DOHH2 (cell line): ENCODE measurements at regions not wholly inside any gene's neighbourhood (a gene's known extent, or its start where the extent isn't known, plus 50 kb on each side); places are given as distances from the start of the nearest gene placed in this dataset.

Experiments used
- H3F3A ChIP-seq: fragments of 200-600 bp; sonication (generic), shearing (Covaris generic); 2 replicates; pipeline ENCODE4 v1.6.0; 2016; ENCODE audit warnings: antibody characterized with exemption, mild to moderate bottlenecking; ENCODE audit not compliant: control insufficient read depth, insufficient read depth
- H3K27ac ChIP-seq: fragments of 200-600 bp; sonication (generic); 2 replicates; pipeline ENCODE4 v1.5.1; 2014; ENCODE audit warnings: low read depth, mild to moderate bottlenecking, low read length, moderate library complexity
- H3K27me3 ChIP-seq: fragments of 200-600 bp; sonication (generic); 2 replicates; pipeline ENCODE4 v1.6.1; 2014; ENCODE audit warnings: mild to moderate bottlenecking, low read length, mixed read lengths; ENCODE audit not compliant: control insufficient read depth
- H3K36me3 ChIP-seq: fragments of 200-600 bp; sonication (generic); 2 replicates; pipeline ENCODE4 v1.6.1; 2014; ENCODE audit warnings: mild to moderate bottlenecking, low read length, moderate library complexity, mixed read lengths; ENCODE audit not compliant: control insufficient read depth
- H3K4me1 ChIP-seq: fragments of 200-600 bp; sonication (generic); 2 replicates; pipeline ENCODE4 v1.6.1; 2014; ENCODE audit warnings: mild to moderate bottlenecking, low read length, mixed read lengths; ENCODE audit not compliant: control insufficient read depth
- H3K4me2 ChIP-seq: fragments of 200-600 bp; sonication (generic); 2 replicates; pipeline ENCODE4 v1.6.0; 2014; ENCODE audit warnings: mild to moderate bottlenecking, low read length, moderate library complexity
- H3K4me3 ChIP-seq: fragments of 200-600 bp; sonication (generic); 2 replicates; pipeline ENCODE4 v1.5.1; 2014; ENCODE audit warnings: mild to moderate bottlenecking, low read length, mixed read lengths
- H3K79me2 ChIP-seq: fragments of 200-600 bp; sonication (generic); 2 replicates; pipeline ENCODE4 v1.6.1; 2014; ENCODE audit warnings: mild to moderate bottlenecking, low read length, mixed read lengths; ENCODE audit not compliant: control insufficient read depth
- H3K9me2 ChIP-seq: fragments of 200-600 bp; sonication (generic); replicated peaks from 2 replicates; pipeline ENCODE4 v1.6.1; 2014; ENCODE audit warnings: mild to moderate bottlenecking, low read length, mixed read lengths; ENCODE audit not compliant: control insufficient read depth
- H3K9me3 ChIP-seq: fragments of 200-600 bp; sonication (generic); 2 replicates; pipeline ENCODE4 v1.6.1; 2014; ENCODE audit warnings: antibody characterized with exemption, low read length, mixed read lengths; ENCODE audit not compliant: control insufficient read depth, insufficient read depth
- H4K20me1 ChIP-seq: fragments of 200-600 bp; sonication (generic); 2 replicates; pipeline ENCODE4 v1.6.0; 2014; ENCODE audit warnings: low read depth, mild to moderate bottlenecking, antibody characterized with exemption, low read length, moderate library complexity; ENCODE audit not compliant: control insufficient read depth, insufficient read depth
- EZH2phosphoT487 ChIP-seq: fragments of 200-600 bp; sonication (generic); IDR thresholded peaks from 2 replicates; pipeline ENCODE4 v1.6.1; 2017; ENCODE audit warnings: borderline replicate concordance, mild to moderate bottlenecking, antibody characterized with exemption, low read length, moderate library complexity, mixed read lengths
- TF ChIP-seq, protein P1 (sequence below): fragments of 200-600 bp; sonication (generic); IDR thresholded peaks from one replicate; pipeline ENCODE4 v1.5.1; 2014; ENCODE audit warnings: antibody characterized with exemption, mild to moderate bottlenecking, low read depth, low read length; ENCODE audit not compliant: poor library complexity, severe bottlenecking

DNA sequence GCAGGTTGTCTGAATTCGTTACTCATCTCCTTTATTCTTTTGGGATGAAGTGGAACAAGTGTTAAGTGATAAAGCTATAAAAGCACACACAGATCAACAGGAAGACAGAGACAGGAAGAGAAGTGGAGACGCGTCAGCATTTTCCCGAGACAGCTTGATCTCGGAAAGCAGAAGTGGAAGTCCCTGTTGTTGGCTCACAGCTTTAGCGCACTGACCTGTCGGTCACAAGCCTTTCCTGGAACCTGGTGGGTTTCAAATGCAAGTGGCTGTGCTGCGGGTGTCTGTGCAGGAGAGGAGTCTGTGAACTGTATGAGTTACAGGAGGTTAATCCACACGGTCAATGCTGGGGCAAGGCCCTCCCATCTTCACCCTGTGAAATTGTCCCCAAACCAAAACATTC lies 116.6 kb upstream of the PELI1 start:
- no peaks in the 10 kb centered on the region for H4K20me1 ChIP-seq
- no peaks in the 10 kb centered on the region for H3K9me2 ChIP-seq
- peak overlapping the region; percentile 63 for H3K4me3 ChIP-seq
- no peaks in the 10 kb centered on the region for H3K9me3 ChIP-seq
- H3K27me3 ChIP-seq = no peaks in the 10 kb centered on the region
- no peak for TF ChIP-seq EZH2phosphoT487
- TF ChIP-seq, protein P1, sequence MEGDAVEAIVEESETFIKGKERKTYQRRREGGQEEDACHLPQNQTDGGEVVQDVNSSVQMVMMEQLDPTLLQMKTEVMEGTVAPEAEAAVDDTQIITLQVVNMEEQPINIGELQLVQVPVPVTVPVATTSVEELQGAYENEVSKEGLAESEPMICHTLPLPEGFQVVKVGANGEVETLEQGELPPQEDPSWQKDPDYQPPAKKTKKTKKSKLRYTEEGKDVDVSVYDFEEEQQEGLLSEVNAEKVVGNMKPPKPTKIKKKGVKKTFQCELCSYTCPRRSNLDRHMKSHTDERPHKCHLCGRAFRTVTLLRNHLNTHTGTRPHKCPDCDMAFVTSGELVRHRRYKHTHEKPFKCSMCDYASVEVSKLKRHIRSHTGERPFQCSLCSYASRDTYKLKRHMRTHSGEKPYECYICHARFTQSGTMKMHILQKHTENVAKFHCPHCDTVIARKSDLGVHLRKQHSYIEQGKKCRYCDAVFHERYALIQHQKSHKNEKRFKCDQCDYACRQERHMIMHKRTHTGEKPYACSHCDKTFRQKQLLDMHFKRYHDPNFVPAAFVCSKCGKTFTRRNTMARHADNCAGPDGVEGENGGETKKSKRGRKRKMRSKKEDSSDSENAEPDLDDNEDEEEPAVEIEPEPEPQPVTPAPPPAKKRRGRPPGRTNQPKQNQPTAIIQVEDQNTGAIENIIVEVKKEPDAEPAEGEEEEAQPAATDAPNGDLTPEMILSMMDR = no peak
- H3K36me3 ChIP-seq = no peaks in the 10 kb centered on the region
- peak overlapping the region; percentile 90 for H3K27ac ChIP-seq
- peaks cover 14% of the 10 kb centered on the region for H3F3A ChIP-seq
- no peaks in the 10 kb centered on the region for H3K79me2 ChIP-seq
- peaks cover 54% of the 10 kb centered on the region for H3K4me1 ChIP-seq
- peak overlapping the region; percentile 68 for H3K4me2 ChIP-seq

DNA sequence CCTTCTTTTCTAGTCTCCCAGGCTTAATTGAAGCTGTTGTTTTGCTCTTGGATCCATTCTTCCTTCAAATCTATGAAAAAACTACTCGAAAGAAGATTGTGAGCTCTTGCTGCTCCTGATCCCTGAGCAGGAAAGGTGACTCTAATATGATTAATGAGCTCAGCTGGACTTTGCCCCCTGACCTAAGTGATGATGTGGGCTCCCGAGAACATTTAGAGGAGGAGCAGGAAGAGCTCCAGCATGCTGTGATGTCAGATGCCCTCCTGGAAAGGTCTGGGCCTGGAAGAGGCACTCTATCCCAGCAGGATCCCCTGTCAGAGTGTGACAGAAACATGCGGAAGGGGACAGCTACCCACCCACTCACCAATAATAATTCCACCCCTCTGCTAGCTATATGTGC lies 117.9 kb upstream of the PELI1 start:
- Histone ChIP-seq H3K9me2 (no peaks in the 10 kb centered on the region), H3K4me2 (no peak overlapping the region), H3K27me3 (no peaks in the 10 kb centered on the region), H3K27ac (no peak overlapping the region), H4K20me1 (no peaks in the 10 kb centered on the region), H3K36me3 (no peaks in the 10 kb centered on the region), H3K9me3 (no peaks in the 10 kb centered on the region), H3K4me3 (no peak overlapping the region; the same call in 1 of the 2 replicates), H3K79me2 (no peaks in the 10 kb centered on the region), H3K4me1 (peaks cover 54% of the 10 kb centered on the region), H3F3A (peaks cover 14% of the 10 kb centered on the region)
- TF ChIP-seq, protein P1 = no peak
- no peak for TF ChIP-seq EZH2phosphoT487

DNA sequence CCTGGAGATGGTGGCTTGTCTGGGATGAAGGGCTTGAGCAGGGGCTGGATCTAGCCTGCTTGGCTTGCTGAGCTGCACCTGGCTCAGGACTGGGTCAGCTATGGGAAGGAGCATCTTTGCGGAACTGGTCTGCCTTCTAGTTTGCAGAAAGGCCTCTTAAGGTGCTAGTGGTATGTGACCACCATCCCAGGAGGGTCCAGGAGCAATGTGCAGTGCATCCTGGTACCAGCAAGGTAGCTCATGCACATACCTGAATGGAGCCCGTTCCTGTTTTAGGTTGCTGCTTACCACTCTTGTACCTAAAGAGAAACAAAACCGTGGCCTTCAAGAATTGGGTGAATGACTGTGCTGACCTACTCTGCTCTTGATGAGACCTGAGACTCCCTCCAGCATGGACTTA lies 118.6 kb upstream of the PELI1 start:
- Histone ChIP-seq H3K4me3 (peak overlapping the region; percentile 33), H3K9me3 (no peaks in the 10 kb centered on the region), H3K9me2 (no peaks in the 10 kb centered on the region), H3F3A (peaks cover 14% of the 10 kb centered on the region), H3K36me3 (no peaks in the 10 kb centered on the region), H3K4me1 (peaks cover 54% of the 10 kb centered on the region), H3K27ac (no peak overlapping the region), H3K4me2 (peak overlapping the region; percentile 62), H4K20me1 (no peaks in the 10 kb centered on the region), H3K79me2 (no peaks in the 10 kb centered on the region), H3K27me3 (no peaks in the 10 kb centered on the region)
- no peak for TF ChIP-seq EZH2phosphoT487
- TF ChIP-seq, protein P1 = no peak
